ENCODE measurements at regions not wholly inside any gene's neighbourhood (a gene's known extent, or its start where the extent isn't known, plus 50 kb on each side); places are given as distances from the start of the nearest gene placed in this dataset.

- Histone ChIP-seq H4K20me1 (replicated peaks; ENCODE audit: control insufficient read depth, insufficient read depth, low read length) (no peaks in the 10 kb centered on the region), H3K9ac (ENCODE audit: insufficient read depth in 1 of 2, low read depth in 2 of 2, low read length in 2 of 2) (no peak overlapping the region), H3K9me1 (ENCODE audit: control insufficient read depth, insufficient read depth, low read length) (no peaks in the 10 kb centered on the region), H3K4me3 (no peak overlapping the region), H3K27ac (ENCODE audit: extremely low read depth, low read depth, low read length) (no peak overlapping the region), H3K4me2 (ENCODE audit: insufficient read depth, low read length) (no peak overlapping the region), H3K9me3 (replicated peaks; ENCODE audit: control insufficient read depth, insufficient read depth, low read depth, low read length) (no peaks in the 10 kb centered on the region), H2AFZ (ENCODE audit: low read depth, low read length) (no peak overlapping the region), H3K27me3 (ENCODE audit: control insufficient read depth in 2 of 2, insufficient read depth in 2 of 2, low read length in 2 of 2) (peaks cover 6 to 8% of the 10 kb centered on the region in 2 experiments), H3K36me3 (ENCODE audit: control insufficient read depth, insufficient read depth, low read length) (no peaks in the 10 kb centered on the region), H3K4me1 (replicated peaks in 1 of 2; ENCODE audit: control insufficient read depth in 2 of 2, insufficient read depth in 2 of 2, low read length in 2 of 2) (no peaks in the 10 kb centered on the region), H3K79me2 (ENCODE audit: control insufficient read depth, insufficient read depth, low read length) (no peaks in the 10 kb centered on the region)
- no peak for FAIRE-seq
- no peak for TF ChIP-seq NFIX (CRISPR knock-in tag; IDR thresholded peaks at IDR 0.05; ENCODE audit: low read depth)
- no peak for TF ChIP-seq TAL1 (IDR thresholded peaks at IDR 0.05)
- TF ChIP-seq ATF3 (IDR thresholded peaks at IDR 0.05), result no peak
- TF ChIP-seq ATF3 (CRISPR knock-in tag; conservative IDR thresholded peaks at IDR 0.05), result no peak
- TF ChIP-seq BCOR (IDR thresholded peaks at IDR 0.05), result no peak
- no peak for TF ChIP-seq TSC22D4 (tag; IDR thresholded peaks at IDR 0.05)
- no peak for TF ChIP-seq DDX20 (tag; IDR thresholded peaks at IDR 0.05; ENCODE audit: low read depth)
- TF ChIP-seq SMAD4 (CRISPR knock-in tag; conservative IDR thresholded peaks at IDR 0.05), result no peak
- no peak for TF ChIP-seq RBM22 (IDR thresholded peaks at IDR 0.05; ENCODE audit: low read depth, low read length, poor library complexity, severe bottlenecking)
- TF ChIP-seq ZNF699 (CRISPR knock-in tag; IDR thresholded peaks at IDR 0.05; ENCODE audit: insufficient replicate concordance), result no peak
- no peak for TF ChIP-seq ZNF165 (CRISPR knock-in tag; IDR thresholded peaks at IDR 0.05; ENCODE audit: borderline replicate concordance)
- TF ChIP-seq LEF1 (IDR thresholded peaks at IDR 0.05), result no peak
- TF ChIP-seq ZBTB49 (CRISPR knock-in tag; IDR thresholded peaks at IDR 0.05; ENCODE audit: borderline replicate concordance), result no peak
- TF ChIP-seq SMAD1 (IDR thresholded peaks at IDR 0.05; ENCODE audit: low read depth, low read length, partially characterized antibody), result no peak
- TF ChIP-seq MBD1 (CRISPR knock-in tag; IDR thresholded peaks at IDR 0.05), result no peak
- no peak for TF ChIP-seq ATF6 (CRISPR knock-in tag; IDR thresholded peaks at IDR 0.05)
- no peak for TF ChIP-seq PTRF (tag; IDR thresholded peaks at IDR 0.05)
- no peak for TF ChIP-seq ZNF140 (CRISPR knock-in tag; IDR thresholded peaks at IDR 0.05)
- ATAC-seq, result no peak
- WGBS (ENCODE audit: insufficient coverage, low coverage, missing lambda C conversion rate), result 0% methylated on average over 2 of the region's 2 CpGs
- no peak for DNase-seq (ENCODE audit: extremely low read depth in 1 of 4, low spot score in 3 of 4)
- CTCF ChIA-PET (ENCODE audit: low intra/inter-chr PET ratio), result no interaction called here
- BruUV-seq (replicated peaks), result no TSS peak
- POLR2A ChIA-PET, result interaction anchor here (0.6 to 1.3 kb wide), 2 partner anchors 12 to 487 kb away, joined by 3 read pairs; no protein-coding TSS in a partner anchor
- in situ Hi-C loops (cut with MboI), result no loop called here
- intact Hi-C loops (cut with micrococcal nuclease), result loop anchor here (10.0 kb wide), 1 partner anchor 116 kb away; no protein-coding TSS in a partner anchor
Observed at GRCh38 chr5:69000949-69001348, 92.9 kb upstream of the SLC30A5 start.

Measured in K562 (cell line).